HG03442 (cell line): ENCODE measurements at regions not wholly inside any gene's neighbourhood (a gene's known extent, or its start where the extent isn't known, plus 50 kb on each side); places are given as distances from the start of the nearest gene placed in this dataset.
A peak's percentile ranks its signal among the peaks of the same experiment; 100 is the strongest.
"Not testable (repeated sequence)": the region's sequence is repeated elsewhere in the genome, so short reads cannot be mapped to it uniquely, and the experiment has no call there.

Experiments used
- ATAC-seq: cut with Tn5 transposase; IDR thresholded peaks from one replicate; pipeline ENCODE4 v1.9.1; 2021; ENCODE audit warnings: mild to moderate bottlenecking, moderate library complexity; ENCODE audit not compliant: unreplicated experiment

- ATAC-seq: no peak
These were observed 203.5 kb upstream of the RPL34 start for GRCh38 chr4:108416831-108417230.

GRCh38 chr4:108415389-108415788 is 205.0 kb upstream of the RPL34 start:
- no peak for ATAC-seq

- no peak for ATAC-seq
These were observed 208.5 kb upstream of the RPL34 start for GRCh38 chr4:108411836-108412235.

GRCh38 chr4:108409691-108410090 is 210.7 kb upstream of the RPL34 start:
- ATAC-seq: not testable (repeated sequence)

GRCh38 chr4:108405586-108405985 is 214.8 kb upstream of the RPL34 start:
- ATAC-seq: no peak

- ATAC-seq: no peak
These were observed 220.1 kb upstream of the RPL34 start for GRCh38 chr4:108400309-108400708.

GRCh38 chr4:108399610-108400265 is 220.6 kb upstream of the RPL34 start:
- ATAC-seq: no peak

- no peak for ATAC-seq
These were observed 221.5 kb upstream of the RPL34 start for GRCh38 chr4:108398836-108399235.

- no peak for ATAC-seq
These were observed 222.1 kb upstream of the RPL34 start for GRCh38 chr4:108398316-108398715.

- ATAC-seq: no peak
These were observed 222.5 kb upstream of the RPL34 start for GRCh38 chr4:108397850-108398249.

GRCh38 chr4:108396900-108397497 is 223.4 kb upstream of the RPL34 start:
- no peak for ATAC-seq

- ATAC-seq: no peak
These were observed 224.6 kb upstream of the RPL34 start for GRCh38 chr4:108395786-108396185.

- ATAC-seq: no peak
These were observed 225.2 kb upstream of the LEF1 start for GRCh38 chr4:108393890-108394472.

- ATAC-seq: no peak
These were observed 223.1 kb upstream of the LEF1 start for GRCh38 chr4:108391701-108392455.

- ATAC-seq: peak; percentile 10
These were observed 216.3 kb upstream of the LEF1 start for GRCh38 chr4:108385076-108385475.

- ATAC-seq: peak; percentile 53
These were observed 215.8 kb upstream of the LEF1 start for GRCh38 chr4:108384544-108384943.

GRCh38 chr4:108383157-108383556 is 214.4 kb upstream of the LEF1 start:
- ATAC-seq: no peak

GRCh38 chr4:108382751-108383150 is 214.0 kb upstream of the LEF1 start:
- no peak for ATAC-seq

GRCh38 chr4:108378164-108378563 is 209.4 kb upstream of the LEF1 start:
- no peak for ATAC-seq

- no peak for ATAC-seq
These were observed 208.3 kb upstream of the LEF1 start for GRCh38 chr4:108377021-108377420.

GRCh38 chr4:108375434-108375833 is 206.7 kb upstream of the LEF1 start:
- ATAC-seq: no peak

GRCh38 chr4:108372681-108373080 is 203.9 kb upstream of the LEF1 start:
- ATAC-seq: no peak
